ENCODE measurements at regions not wholly inside any gene's neighbourhood (a gene's known extent, or its start where the extent isn't known, plus 50 kb on each side); places are given as distances from the start of the nearest gene placed in this dataset.
A peak's percentile ranks its signal among the peaks of the same experiment; 100 is the strongest.

GRCh38 chr14:103196716-103197115 lies 73.5 kb downstream of the TNFAIP2 start:
- H3K4me3 ChIP-seq (ENCODE audit: low read depth, low read length), result no peak overlapping the region
- no peak overlapping the region for H3K27ac ChIP-seq
- H3K36me3 ChIP-seq, result no peaks in the 10 kb centered on the region
- peaks cover 22% of the 10 kb centered on the region for H3K9me3 ChIP-seq (ENCODE audit: severe bottlenecking)
- no peaks in the 10 kb centered on the region for H3K27me3 ChIP-seq (ENCODE audit: insufficient read depth, low read depth, severe bottlenecking)
- no peak for TF ChIP-seq CTCF (IDR thresholded peaks at IDR 0.05; ENCODE audit: low read depth, low read length)
- DNase-seq, result no peak

GRCh38 chr14:103198131-103199105 lies 75.2 kb downstream of the TNFAIP2 start:
- H3K36me3 ChIP-seq, result no peaks in the 10 kb centered on the region
- no peak overlapping the region for H3K4me3 ChIP-seq (ENCODE audit: low read depth, low read length)
- no peak for DNase-seq
- no peak for TF ChIP-seq CTCF (IDR thresholded peaks at IDR 0.05; ENCODE audit: low read depth, low read length)
- peaks cover 18% of the 10 kb centered on the region for H3K9me3 ChIP-seq (ENCODE audit: severe bottlenecking)
- no peaks in the 10 kb centered on the region for H3K27me3 ChIP-seq (ENCODE audit: insufficient read depth, low read depth, severe bottlenecking)
- H3K27ac ChIP-seq, result no peak overlapping the region

- no peak for DNase-seq
- no peaks in the 10 kb centered on the region for H3K36me3 ChIP-seq
These were observed 75.9 kb downstream of the TNFAIP2 start for GRCh38 chr14:103199124-103199523.

GRCh38 chr14:103201801-103202200 lies 78.5 kb downstream of the TNFAIP2 start:
- Histone ChIP-seq H3K36me3 (no peaks in the 10 kb centered on the region), H3K27ac (no peak overlapping the region), H3K9me3 (ENCODE audit: severe bottlenecking) (peaks cover 31% of the 10 kb centered on the region), H3K4me3 (ENCODE audit: low read depth, low read length) (no peak overlapping the region), H3K27me3 (ENCODE audit: insufficient read depth, low read depth, severe bottlenecking) (no peaks in the 10 kb centered on the region)
- no peak for DNase-seq
- TF ChIP-seq CTCF (IDR thresholded peaks at IDR 0.05; ENCODE audit: low read depth, low read length), result no peak

More at GRCh38 chr14:103199124-103199523, 75.9 kb downstream of the TNFAIP2 start:
- H3K4me3 ChIP-seq (ENCODE audit: low read depth, low read length), result no peak overlapping the region
- no peaks in the 10 kb centered on the region for H3K27me3 ChIP-seq (ENCODE audit: insufficient read depth, low read depth, severe bottlenecking)
- H3K27ac ChIP-seq, result no peak overlapping the region
- peaks cover 20% of the 10 kb centered on the region for H3K9me3 ChIP-seq (ENCODE audit: severe bottlenecking)
- no peak for TF ChIP-seq CTCF (IDR thresholded peaks at IDR 0.05; ENCODE audit: low read depth, low read length)

GRCh38 chr14:103204852-103205540 lies 81.7 kb downstream of the TNFAIP2 start:
- H3K27ac ChIP-seq, result peak overlapping the region; percentile 56
- H3K36me3 ChIP-seq, result no peaks in the 10 kb centered on the region

More at GRCh38 chr14:103204852-103205540, 81.7 kb downstream of the TNFAIP2 start:
- H3K9me3 ChIP-seq (ENCODE audit: severe bottlenecking), result peaks cover 31% of the 10 kb centered on the region
- H3K27me3 ChIP-seq (ENCODE audit: insufficient read depth, low read depth, severe bottlenecking), result no peaks in the 10 kb centered on the region
- H3K4me3 ChIP-seq (ENCODE audit: low read depth, low read length), result no peak overlapping the region
- no peak for DNase-seq
- TF ChIP-seq CTCF (IDR thresholded peaks at IDR 0.05; ENCODE audit: low read depth, low read length), result no peak

Data from WERI-Rb-1 (cell line).